Left lung (tissue), 4 donors: ENCODE measurements at regions not wholly inside any gene's neighbourhood (a gene's known extent, or its start where the extent isn't known, plus 50 kb on each side); places are given as distances from the start of the nearest gene placed in this dataset.
A peak's percentile ranks its signal among the peaks of the same experiment; 100 is the strongest.
"Not testable (repeated sequence)": the region's sequence is repeated elsewhere in the genome, so short reads cannot be mapped to it uniquely, and the experiment has no call there.

Source experiments
- ATAC-seq: fragments of 200-7000 bp; cut with Tn5 transposase; one replicate; pipeline ENCODE4 v1.9.1; 2020; ENCODE audit warnings: moderate library complexity
- DNase-seq, 4 donors: peaks; one replicate each; pipeline ENCODE4 v3.0.0-alpha.2; 2013 to 2020
- H3K27ac ChIP-seq, 2 donors: fragments of 200-600 bp; sonication (generic) in 1 of 2; one replicate each; pipeline versions ENCODE4 v1.5.0 to v1.8.0; 2020 to 2021
- H3K27me3 ChIP-seq, 2 donors: fragments of 200-600 bp; sonication (generic) in 1 of 2; one replicate each; pipeline versions ENCODE4 v1.5.0 to v1.8.0; 2020 to 2021
- H3K36me3 ChIP-seq, 2 donors: fragments of 200-600 bp; sonication (generic) in 1 of 2; one replicate each; pipeline versions ENCODE4 v1.5.0 to v1.8.0; 2020 to 2021
- H3K4me1 ChIP-seq, 2 donors: fragments of 200-600 bp; one replicate each; pipeline ENCODE4 v1.8.0; 2021
- H3K4me3 ChIP-seq, 2 donors: fragments of 200-600 bp; sonication (generic) in 1 of 2; one replicate each; pipeline versions ENCODE4 v1.5.0 to v1.8.0; 2020 to 2021; ENCODE audit warnings: mild to moderate bottlenecking in 1 of 2
- H3K9me3 ChIP-seq, 2 donors: fragments of 200-600 bp; sonication (generic) in 1 of 2; one replicate each; pipeline versions ENCODE4 v1.5.0 to v1.8.0; 2020 to 2021
- CTCF ChIP-seq, 2 donors: fragments of 200-600 bp; sonication (generic) in 1 of 2; IDR thresholded peaks; one replicate each; pipeline versions ENCODE4 v1.5.0 to v1.8.0; 2021; ENCODE audit warnings: antibody characterized with exemption in 2 of 2
- intact Hi-C, 2 donors: fragments of 100-400 bp; cut with DNase I; formaldehyde crosslinking; loops; one replicate each; pipeline versions ENCODE4 v1.11.2 to v1.14.2; 2022
- donor health status: DM: no; HTN: yes; CAD: no.
- donor health status: DM: no; HTN: no; CAD: no.

DNA sequence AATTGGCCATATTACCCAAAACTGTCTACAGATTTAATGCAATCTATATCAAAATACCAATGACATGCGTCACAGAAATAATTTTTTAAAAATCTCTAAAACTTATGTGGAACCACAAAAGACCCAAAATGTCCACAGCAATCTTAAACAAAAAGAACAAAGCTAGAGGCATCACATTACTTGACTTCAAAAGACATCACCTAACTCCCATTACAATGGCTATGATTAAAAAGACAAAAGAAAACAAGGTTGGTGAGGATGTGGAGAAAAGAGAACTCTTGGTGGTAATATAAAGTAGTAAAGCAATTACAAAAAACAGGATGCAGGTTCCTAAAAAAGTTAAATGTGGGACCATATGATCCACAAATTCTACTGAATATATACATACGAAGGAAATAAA, 187.6 kb upstream of the CNTN6 start:
- ATAC-seq (no peak), DNase-seq (no peak)
- H3K27me3 ChIP-seq = no peaks in the 10 kb centered on the region
- TF ChIP-seq CTCF (IDR thresholded peaks at IDR 0.05) = no peak
- no peak overlapping the region for H3K4me3 ChIP-seq
- H3K9me3 ChIP-seq = peaks cover 0 to 15% of the 10 kb centered on the region in 2 donors
- no peaks in the 10 kb centered on the region for H3K4me1 ChIP-seq
- H3K36me3 ChIP-seq = no peaks in the 10 kb centered on the region
- intact Hi-C loops = no loop called here
- H3K27ac ChIP-seq = no peak overlapping the region

DNA sequence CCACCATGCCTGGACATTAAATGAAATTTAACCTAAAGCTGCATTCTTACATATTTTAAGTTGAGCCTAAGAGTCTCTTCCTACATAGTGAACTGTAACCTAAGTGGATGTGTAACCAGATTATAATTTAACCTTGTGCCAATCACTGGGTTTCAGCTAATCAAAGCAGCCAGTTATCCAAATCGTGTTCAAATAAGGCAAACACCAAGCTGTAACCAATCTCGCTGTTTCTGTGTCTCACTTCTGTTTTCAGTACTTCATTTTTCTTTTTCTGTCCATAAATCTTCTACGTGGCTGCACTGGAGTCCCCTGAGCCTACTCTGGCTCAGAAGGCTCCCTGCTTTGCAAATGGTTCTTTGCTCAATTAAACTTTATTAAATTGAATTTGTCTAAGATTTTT, 186.1 kb upstream of the CNTN6 start:
- H3K4me3 ChIP-seq = no peak overlapping the region
- H3K36me3 ChIP-seq = no peaks in the 10 kb centered on the region
- ATAC-seq = no peak
- H3K4me1 ChIP-seq = no peaks in the 10 kb centered on the region
- H3K9me3 ChIP-seq = peaks cover 0 to 7% of the 10 kb centered on the region in 2 donors
- no peaks in the 10 kb centered on the region for H3K27me3 ChIP-seq
- no peak overlapping the region for H3K27ac ChIP-seq
- intact Hi-C loops = no loop called here
- TF ChIP-seq CTCF (IDR thresholded peaks at IDR 0.05) = no peak
- DNase-seq = no peak

- ATAC-seq = peak; percentile 26
- TF ChIP-seq CTCF (IDR thresholded peaks at IDR 0.05) = no peak
- DNase-seq = peak in 1 of 4 donors; percentile 2
- Histone ChIP-seq H3K36me3 (no peaks in the 10 kb centered on the region), H3K9me3 (no peaks in the 10 kb centered on the region), H3K27me3 (no peaks in the 10 kb centered on the region), H3K27ac (no peak overlapping the region), H3K4me3 (no peak overlapping the region), H3K4me1 (no peaks in the 10 kb centered on the region)
- intact Hi-C loops = no loop called here
Measured at GRCh38 chr3:908839-909238, 184.0 kb upstream of the CNTN6 start.

DNA sequence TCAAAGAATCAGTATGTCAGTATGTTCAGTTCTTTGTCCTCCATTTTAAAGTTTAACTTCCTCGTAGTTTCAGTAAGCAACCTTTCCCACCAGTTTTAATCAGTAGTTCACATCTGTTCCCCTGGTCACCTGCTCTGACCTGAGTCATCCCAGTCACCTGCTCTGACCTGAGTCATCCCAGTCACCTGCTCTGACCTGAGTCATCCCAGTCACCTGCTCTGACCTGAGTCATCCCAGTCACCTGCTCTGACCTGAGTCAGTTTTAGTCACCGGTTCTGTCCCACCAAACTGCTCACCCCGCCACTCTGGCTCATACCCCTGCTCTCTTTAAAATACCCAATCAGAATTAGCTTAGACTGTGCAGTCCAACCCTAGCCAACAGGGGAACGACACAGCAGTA, 180.1 kb upstream of the CNTN6 start:
- H3K9me3 ChIP-seq, intact Hi-C loops, H3K36me3 ChIP-seq, H3K27me3 ChIP-seq, H3K4me1 ChIP-seq, H3K4me3 ChIP-seq, DNase-seq, H3K27ac ChIP-seq, ATAC-seq: not testable (repeated sequence)

- H3K27ac ChIP-seq = no peak overlapping the region
- H3K36me3 ChIP-seq = no peaks in the 10 kb centered on the region
- ATAC-seq (no peak), DNase-seq (no peak)
- no peaks in the 10 kb centered on the region for H3K4me1 ChIP-seq
- no peaks in the 10 kb centered on the region for H3K9me3 ChIP-seq
- TF ChIP-seq CTCF (IDR thresholded peaks at IDR 0.05) = no peak
- intact Hi-C loops = no loop called here
- H3K4me3 ChIP-seq = no peak overlapping the region
- H3K27me3 ChIP-seq = no peaks in the 10 kb centered on the region
Measured at GRCh38 chr3:923161-923910, 169.5 kb upstream of the CNTN6 start.

- ATAC-seq (no peak), DNase-seq (no peak)
- Histone ChIP-seq H3K27me3 (no peaks in the 10 kb centered on the region), H3K9me3 (peaks cover 0 to 2% of the 10 kb centered on the region in 2 donors), H3K36me3 (no peaks in the 10 kb centered on the region), H3K4me1 (no peaks in the 10 kb centered on the region), H3K4me3 (no peak overlapping the region), H3K27ac (no peak overlapping the region)
- intact Hi-C loops = no loop called here
- TF ChIP-seq CTCF (IDR thresholded peaks at IDR 0.05) = no peak
Measured at GRCh38 chr3:930866-931265, 162.0 kb upstream of the CNTN6 start.
